ENCODE measurements at regions not wholly inside any gene's neighbourhood (a gene's known extent, or its start where the extent isn't known, plus 50 kb on each side); places are given as distances from the start of the nearest gene placed in this dataset.
"Not testable (repeated sequence)": the region's sequence is repeated elsewhere in the genome, so short reads cannot be mapped to it uniquely, and the experiment has no call there.

GRCh38 chr5:8840746-8841145 lies 705.1 kb downstream of the SEMA5A start:
- H3K9me3 ChIP-seq (ENCODE audit: low read length); H3K4me3 Mint-ChIP-seq; CTCF ChIA-PET; H3K27ac ChIP-seq (ENCODE audit: low read depth, low read length); POLR2A ChIA-PET; H3K36me3 Mint-ChIP-seq; H3K4me1 ChIP-seq (ENCODE audit: insufficient read depth, low read length); H3K27me3 ChIP-seq (ENCODE audit: insufficient read depth, low read length, poor library complexity, severe bottlenecking); H3K4me1 Mint-ChIP-seq; H3K36me3 ChIP-seq (ENCODE audit: insufficient read depth, low read length); H3K4me3 ChIP-seq (ENCODE audit: low read length); DNase-seq; H3K27ac Mint-ChIP-seq; H3K27me3 Mint-ChIP-seq: not testable (repeated sequence)
- peaks cover 11 to 21% (median 15%) of the 10 kb centered on the region in 5 donors for H3K9me3 Mint-ChIP-seq

DNA sequence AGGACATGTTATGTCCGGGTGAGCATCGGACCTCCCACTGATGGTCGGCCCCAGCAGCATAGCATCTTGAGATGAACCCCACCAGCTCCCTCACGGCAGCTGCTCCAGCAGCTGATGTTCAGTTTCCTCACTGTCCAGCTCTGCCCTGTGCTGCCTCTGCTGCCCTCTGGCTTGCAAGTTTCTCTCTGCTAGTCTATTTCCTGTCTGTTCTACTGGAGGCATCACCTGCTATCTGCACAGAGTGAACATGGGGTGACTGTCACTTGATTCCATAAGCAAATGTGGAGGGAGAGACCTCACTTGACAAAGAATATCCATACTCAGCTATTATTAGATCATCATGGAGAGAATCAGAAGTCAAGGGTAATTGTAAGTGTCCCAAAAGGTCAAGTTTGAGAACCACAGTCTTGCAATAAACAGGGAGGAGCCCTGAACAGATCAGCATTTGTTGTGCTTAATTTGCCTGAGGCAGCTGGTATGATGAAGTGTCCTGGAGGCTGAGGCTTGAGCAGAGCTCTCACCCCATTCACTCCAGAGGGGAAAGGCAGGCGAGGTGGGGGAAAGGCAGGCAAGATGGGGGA lies 702.8 kb downstream of the SEMA5A start:
- Mint-ChIP-seq H3K36me3 (no peaks in the 10 kb centered on the region), H3K4me1 (no peaks in the 10 kb centered on the region), H3K27ac (no peak overlapping the region), H3K27me3 (no peaks in the 10 kb centered on the region), H3K4me3 (no peak overlapping the region), H3K9me3 (peaks cover 10 to 21% (median 12%) of the 10 kb centered on the region in 5 donors)
- no peak for DNase-seq
- Histone ChIP-seq H3K27me3 (ENCODE audit: insufficient read depth, low read length, poor library complexity, severe bottlenecking) (no peaks in the 10 kb centered on the region), H3K9me3 (ENCODE audit: low read length) (no peaks in the 10 kb centered on the region), H3K4me1 (ENCODE audit: insufficient read depth, low read length) (no peaks in the 10 kb centered on the region), H3K4me3 (ENCODE audit: low read length) (no peak overlapping the region), H3K27ac (ENCODE audit: low read depth, low read length) (no peak overlapping the region), H3K36me3 (ENCODE audit: insufficient read depth, low read length) (no peaks in the 10 kb centered on the region)
- ChIA-PET CTCF (no interaction called here), POLR2A (no interaction called here)

DNA sequence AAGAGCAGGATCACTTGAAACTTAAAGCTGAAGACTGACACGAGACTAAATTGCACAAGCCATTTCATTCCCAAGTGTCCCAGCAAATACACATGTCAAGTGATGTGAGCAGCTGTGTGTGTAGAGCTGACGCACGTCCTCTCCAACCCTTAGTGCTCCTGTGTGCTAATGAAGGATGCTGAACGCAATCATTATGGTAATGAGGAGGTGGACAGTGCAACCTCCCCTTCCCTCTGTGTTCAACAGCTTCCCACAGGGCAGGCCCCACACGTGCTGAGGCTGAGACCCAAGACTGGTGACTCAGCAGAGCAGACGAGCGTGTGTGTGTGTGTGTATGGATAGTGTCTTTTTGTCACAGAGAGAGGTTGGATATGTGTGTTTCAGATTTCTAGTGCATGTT lies 702.1 kb downstream of the SEMA5A start:
- CTCF ChIA-PET = no interaction called here
- Mint-ChIP-seq H3K27me3 (no peaks in the 10 kb centered on the region), H3K36me3 (no peaks in the 10 kb centered on the region), H3K4me1 (no peaks in the 10 kb centered on the region), H3K4me3 (no peak overlapping the region), H3K9me3 (peaks cover 11 to 25% (median 16%) of the 10 kb centered on the region in 5 donors), H3K27ac (no peak overlapping the region)
- H3K9me3 ChIP-seq (ENCODE audit: low read length) = no peaks in the 10 kb centered on the region
- H3K27ac ChIP-seq (ENCODE audit: low read depth, low read length) = no peak overlapping the region
- POLR2A ChIA-PET = no interaction called here
- no peaks in the 10 kb centered on the region for H3K36me3 ChIP-seq (ENCODE audit: insufficient read depth, low read length)
- no peaks in the 10 kb centered on the region for H3K27me3 ChIP-seq (ENCODE audit: insufficient read depth, low read length, poor library complexity, severe bottlenecking)
- DNase-seq = no peak
- no peaks in the 10 kb centered on the region for H3K4me1 ChIP-seq (ENCODE audit: insufficient read depth, low read length)
- H3K4me3 ChIP-seq (ENCODE audit: low read length) = no peak overlapping the region

DNA sequence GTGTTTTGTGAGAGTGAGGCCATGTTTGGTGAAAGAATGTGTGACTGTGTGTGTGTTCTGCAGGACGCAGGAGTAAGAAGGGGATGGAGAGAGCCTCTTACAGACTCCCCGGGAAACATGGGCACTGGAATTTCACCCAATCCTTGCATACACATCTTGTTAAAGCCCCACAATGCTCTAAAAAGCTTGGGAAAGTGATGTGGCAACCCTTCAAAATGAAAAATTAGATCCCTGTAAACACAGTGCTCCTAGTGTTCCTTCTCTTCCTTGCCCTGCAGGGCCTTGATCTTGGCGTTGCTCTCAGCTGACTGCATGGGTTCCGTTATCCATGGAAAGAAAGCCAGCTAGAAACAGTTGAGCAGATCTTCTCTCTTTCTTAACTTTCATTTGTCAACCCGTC lies 701.7 kb downstream of the SEMA5A start:
- no peaks in the 10 kb centered on the region for H3K4me1 Mint-ChIP-seq
- POLR2A ChIA-PET = no interaction called here

GRCh38 chr5:8844847-8845246 lies 701.0 kb downstream of the SEMA5A start:
- Mint-ChIP-seq H3K36me3 (no peaks in the 10 kb centered on the region), H3K4me1 (no peaks in the 10 kb centered on the region), H3K9me3 (peaks cover 11 to 29% (median 12%) of the 10 kb centered on the region in 5 donors), H3K27ac (no peak overlapping the region), H3K27me3 (no peaks in the 10 kb centered on the region), H3K4me3 (no peak overlapping the region)
- Histone ChIP-seq H3K4me1 (ENCODE audit: insufficient read depth, low read length) (no peaks in the 10 kb centered on the region), H3K36me3 (ENCODE audit: insufficient read depth, low read length) (no peaks in the 10 kb centered on the region), H3K9me3 (ENCODE audit: low read length) (no peaks in the 10 kb centered on the region), H3K27ac (ENCODE audit: low read depth, low read length) (no peak overlapping the region), H3K27me3 (ENCODE audit: insufficient read depth, low read length, poor library complexity, severe bottlenecking) (no peaks in the 10 kb centered on the region), H3K4me3 (ENCODE audit: low read length) (no peak overlapping the region)
- no peak for DNase-seq
- POLR2A ChIA-PET = no interaction called here
- CTCF ChIA-PET = no interaction called here

More for the DNA sequence above, 701.7 kb downstream of the SEMA5A start:
- Histone ChIP-seq H3K9me3 (ENCODE audit: low read length) (no peaks in the 10 kb centered on the region), H3K4me1 (ENCODE audit: insufficient read depth, low read length) (no peaks in the 10 kb centered on the region), H3K27ac (ENCODE audit: low read depth, low read length) (no peak overlapping the region), H3K4me3 (ENCODE audit: low read length) (no peak overlapping the region), H3K27me3 (ENCODE audit: insufficient read depth, low read length, poor library complexity, severe bottlenecking) (no peaks in the 10 kb centered on the region), H3K36me3 (ENCODE audit: insufficient read depth, low read length) (no peaks in the 10 kb centered on the region)
- Mint-ChIP-seq H3K27me3 (no peaks in the 10 kb centered on the region), H3K27ac (no peak overlapping the region), H3K36me3 (no peaks in the 10 kb centered on the region), H3K9me3 (peaks cover 11 to 26% (median 14%) of the 10 kb centered on the region in 5 donors), H3K4me3 (no peak overlapping the region)
- no peak for DNase-seq
- CTCF ChIA-PET = no interaction called here

DNA sequence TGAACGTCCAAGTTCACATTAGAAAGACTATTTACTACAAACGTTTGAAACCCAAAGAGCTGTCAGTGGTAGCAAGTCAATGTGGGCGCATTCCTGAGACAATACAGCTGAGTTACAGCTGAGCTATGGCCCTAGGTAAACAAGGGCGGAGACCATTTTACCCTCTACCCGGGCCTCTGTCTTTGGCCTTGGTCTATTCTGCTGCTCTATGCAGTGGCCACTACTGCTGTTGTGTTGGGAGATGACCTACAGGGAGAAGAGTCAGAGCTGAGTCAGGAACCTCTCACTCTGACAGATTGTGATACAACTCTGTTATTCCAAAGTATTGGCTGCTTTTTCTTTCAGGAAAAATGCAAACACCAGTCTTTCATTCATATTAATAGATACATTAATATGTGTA lies 700.6 kb downstream of the SEMA5A start:
- Histone ChIP-seq H3K27me3 (ENCODE audit: insufficient read depth, low read length, poor library complexity, severe bottlenecking) (no peaks in the 10 kb centered on the region), H3K36me3 (ENCODE audit: insufficient read depth, low read length) (no peaks in the 10 kb centered on the region), H3K9me3 (ENCODE audit: low read length) (no peaks in the 10 kb centered on the region), H3K4me3 (ENCODE audit: low read length) (no peak overlapping the region), H3K4me1 (ENCODE audit: insufficient read depth, low read length) (no peaks in the 10 kb centered on the region), H3K27ac (ENCODE audit: low read depth, low read length) (no peak overlapping the region)
- DNase-seq = no peak
- Mint-ChIP-seq H3K4me1 (no peaks in the 10 kb centered on the region), H3K27me3 (no peaks in the 10 kb centered on the region), H3K9me3 (peaks cover 9 to 29% (median 12%) of the 10 kb centered on the region in 5 donors), H3K27ac (no peak overlapping the region), H3K36me3 (no peaks in the 10 kb centered on the region), H3K4me3 (no peak overlapping the region)
- POLR2A ChIA-PET = no interaction called here
- CTCF ChIA-PET = no interaction called here

DNA sequence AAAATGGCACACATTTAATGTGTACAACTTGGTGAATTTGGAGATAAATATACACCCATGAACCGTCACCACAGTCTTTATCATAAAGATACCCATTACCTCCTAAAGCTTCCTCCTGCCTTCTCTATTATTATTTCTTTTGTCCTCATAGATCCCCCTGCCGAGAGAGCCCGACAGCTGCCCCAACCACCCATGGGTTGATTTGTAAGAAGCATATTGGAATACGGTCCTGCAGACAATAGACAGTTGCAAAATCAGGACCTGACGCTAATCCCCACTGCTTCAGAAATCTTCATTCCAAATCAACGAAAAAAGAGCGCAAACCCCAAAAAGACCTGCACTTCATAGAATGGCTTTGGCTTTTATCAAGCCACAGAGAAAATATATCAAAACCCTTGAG lies 697.5 kb downstream of the SEMA5A start:
- Mint-ChIP-seq H3K27me3 (no peaks in the 10 kb centered on the region), H3K27ac (no peak overlapping the region), H3K4me1 (no peaks in the 10 kb centered on the region), H3K4me3 (no peak overlapping the region), H3K36me3 (no peaks in the 10 kb centered on the region), H3K9me3 (peaks cover 7 to 27% (median 13%) of the 10 kb centered on the region in 5 donors)
- Histone ChIP-seq H3K9me3 (ENCODE audit: low read length) (no peaks in the 10 kb centered on the region), H3K4me1 (ENCODE audit: insufficient read depth, low read length) (no peaks in the 10 kb centered on the region), H3K27ac (ENCODE audit: low read depth, low read length) (no peak overlapping the region), H3K4me3 (ENCODE audit: low read length) (no peak overlapping the region), H3K27me3 (ENCODE audit: insufficient read depth, low read length, poor library complexity, severe bottlenecking) (no peaks in the 10 kb centered on the region), H3K36me3 (ENCODE audit: insufficient read depth, low read length) (no peaks in the 10 kb centered on the region)
- CTCF ChIA-PET = no interaction called here
- POLR2A ChIA-PET = no interaction called here
- no peak for DNase-seq

DNA sequence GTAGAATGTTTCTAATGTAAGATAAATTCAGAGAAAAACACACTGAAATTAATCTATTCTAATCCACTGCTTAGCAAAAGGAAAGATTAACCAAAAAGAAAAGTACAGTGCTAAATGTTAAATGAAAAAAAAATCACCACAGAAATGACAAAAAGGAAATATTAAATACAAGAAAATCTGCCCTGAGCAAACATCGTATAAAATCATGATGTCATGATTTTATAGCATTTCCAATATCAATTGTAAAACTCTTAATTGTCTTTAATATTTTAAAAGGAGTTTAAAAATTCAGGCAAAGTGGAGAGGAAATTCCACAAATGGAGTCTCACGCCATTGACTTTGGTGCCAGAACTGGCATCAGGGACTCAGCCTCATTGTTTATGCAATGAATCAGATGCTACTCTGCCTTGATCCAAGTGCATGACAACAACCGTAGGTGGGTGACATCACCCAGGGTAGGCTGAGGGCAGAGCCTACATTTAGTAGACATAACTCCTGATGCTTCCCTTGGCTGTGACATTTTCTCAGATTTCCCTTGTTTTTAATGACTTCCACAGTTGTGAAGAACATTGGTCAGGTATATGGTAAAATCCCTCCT lies 696.8 kb downstream of the SEMA5A start:
- Histone ChIP-seq H3K4me1 (ENCODE audit: insufficient read depth, low read length) (no peaks in the 10 kb centered on the region), H3K9me3 (ENCODE audit: low read length) (no peaks in the 10 kb centered on the region), H3K4me3 (ENCODE audit: low read length) (no peak overlapping the region), H3K27ac (ENCODE audit: low read depth, low read length) (no peak overlapping the region), H3K27me3 (ENCODE audit: insufficient read depth, low read length, poor library complexity, severe bottlenecking) (no peaks in the 10 kb centered on the region), H3K36me3 (ENCODE audit: insufficient read depth, low read length) (no peaks in the 10 kb centered on the region)
- no peak for DNase-seq
- no peak overlapping the region for H3K27ac Mint-ChIP-seq
- POLR2A ChIA-PET = no interaction called here
- H3K36me3 Mint-ChIP-seq = no peaks in the 10 kb centered on the region
- H3K4me1 Mint-ChIP-seq = no peaks in the 10 kb centered on the region
- H3K9me3 Mint-ChIP-seq = peaks cover 7 to 33% (median 10%) of the 10 kb centered on the region in 5 donors
- no peak overlapping the region for H3K4me3 Mint-ChIP-seq
- CTCF ChIA-PET = no interaction called here
- no peaks in the 10 kb centered on the region for H3K27me3 Mint-ChIP-seq

GRCh38 chr5:8851101-8851500 lies 694.8 kb downstream of the SEMA5A start:
- CTCF ChIA-PET = no interaction called here
- Mint-ChIP-seq H3K27me3 (no peaks in the 10 kb centered on the region), H3K4me1 (no peaks in the 10 kb centered on the region), H3K9me3 (peaks cover 6 to 33% (median 10%) of the 10 kb centered on the region in 5 donors), H3K27ac (no peak overlapping the region), H3K36me3 (no peaks in the 10 kb centered on the region), H3K4me3 (no peak overlapping the region)
- Histone ChIP-seq H3K9me3 (ENCODE audit: low read length) (no peaks in the 10 kb centered on the region), H3K27me3 (ENCODE audit: insufficient read depth, low read length, poor library complexity, severe bottlenecking) (no peaks in the 10 kb centered on the region), H3K4me1 (ENCODE audit: insufficient read depth, low read length) (no peaks in the 10 kb centered on the region), H3K4me3 (ENCODE audit: low read length) (no peak overlapping the region), H3K27ac (ENCODE audit: low read depth, low read length) (no peak overlapping the region), H3K36me3 (ENCODE audit: insufficient read depth, low read length) (no peaks in the 10 kb centered on the region)
- POLR2A ChIA-PET = no interaction called here
- no peak for DNase-seq

Measured in CD8-positive, alpha-beta memory T cell (primary cell).